GM12878 (cell line): ENCODE measurements at regions not wholly inside any gene's neighbourhood (a gene's known extent, or its start where the extent isn't known, plus 50 kb on each side); places are given as distances from the start of the nearest gene placed in this dataset.

Experiments
- EGR1 ChIP-seq, 2 experiments: IDR thresholded peaks; 1 replicate in 1 of 2; 2 replicates in 1 of 2; pipeline ENCODE4 v1.6.1; 2011 to 2012; ENCODE audit warnings: low read depth in 2 of 2, low read length in 2 of 2, borderline replicate concordance in 1 of 2, mild to moderate bottlenecking in 1 of 2, moderate library complexity in 1 of 2
- ESRRA ChIP-seq: IDR thresholded peaks from 2 replicates; pipeline ENCODE4 v1.6.1; 2012; ENCODE audit warnings: mild to moderate bottlenecking, low read length, improper control_type of control experiment
- EZH2 ChIP-seq: IDR thresholded peaks from 2 replicates; pipeline ENCODE4 v1.6.1; 2012; ENCODE audit warnings: low read depth, mild to moderate bottlenecking, control low read depth, inconsistent platforms, low read length, borderline replicate concordance; ENCODE audit not compliant: control insufficient read depth
- NFYB ChIP-seq: IDR thresholded peaks from 2 replicates; pipeline ENCODE4 v1.6.1; 2011; ENCODE audit warnings: low read depth, mild to moderate bottlenecking, low read length, improper control_type of control experiment, moderate library complexity; ENCODE audit not compliant: insufficient read depth
- POLR2A ChIP-seq: IDR thresholded peaks from 2 replicates; pipeline ENCODE4 v1.6.1; 2011; ENCODE audit warnings: low read depth, mild to moderate bottlenecking, low read length
- ZNF24 ChIP-seq: fragments of 450-650 bp; IDR thresholded peaks from 2 replicates; pipeline ENCODE4 v1.6.1; 2017; ENCODE audit warnings: antibody characterized with exemption, mild to moderate bottlenecking
- TF ChIP-seq, protein P1 (sequence below), 3 experiments: IDR thresholded peaks in 2 of 3; conservative IDR thresholded peaks in 1 of 3; 2 replicates each; pipeline ENCODE4 v1.5.1; 2011; ENCODE audit warnings: low read depth in 3 of 3, low read length in 3 of 3, mild to moderate bottlenecking in 3 of 3, control low read depth in 2 of 3, moderate library complexity in 2 of 3, inconsistent platforms in 1 of 3, mixed read lengths in 1 of 3; ENCODE audit not compliant: control insufficient read depth in 2 of 3, insufficient read depth in 1 of 3; ENCODE audit errors: extremely low read depth in 1 of 3
- TF ChIP-seq, protein P2 (sequence below): fragments of 450-650 bp; IDR thresholded peaks from 2 replicates; pipeline ENCODE4 v1.6.1; 2018; ENCODE audit warnings: mild to moderate bottlenecking, low read depth, moderate library complexity; ENCODE audit not compliant: partially characterized antibody

DNA sequence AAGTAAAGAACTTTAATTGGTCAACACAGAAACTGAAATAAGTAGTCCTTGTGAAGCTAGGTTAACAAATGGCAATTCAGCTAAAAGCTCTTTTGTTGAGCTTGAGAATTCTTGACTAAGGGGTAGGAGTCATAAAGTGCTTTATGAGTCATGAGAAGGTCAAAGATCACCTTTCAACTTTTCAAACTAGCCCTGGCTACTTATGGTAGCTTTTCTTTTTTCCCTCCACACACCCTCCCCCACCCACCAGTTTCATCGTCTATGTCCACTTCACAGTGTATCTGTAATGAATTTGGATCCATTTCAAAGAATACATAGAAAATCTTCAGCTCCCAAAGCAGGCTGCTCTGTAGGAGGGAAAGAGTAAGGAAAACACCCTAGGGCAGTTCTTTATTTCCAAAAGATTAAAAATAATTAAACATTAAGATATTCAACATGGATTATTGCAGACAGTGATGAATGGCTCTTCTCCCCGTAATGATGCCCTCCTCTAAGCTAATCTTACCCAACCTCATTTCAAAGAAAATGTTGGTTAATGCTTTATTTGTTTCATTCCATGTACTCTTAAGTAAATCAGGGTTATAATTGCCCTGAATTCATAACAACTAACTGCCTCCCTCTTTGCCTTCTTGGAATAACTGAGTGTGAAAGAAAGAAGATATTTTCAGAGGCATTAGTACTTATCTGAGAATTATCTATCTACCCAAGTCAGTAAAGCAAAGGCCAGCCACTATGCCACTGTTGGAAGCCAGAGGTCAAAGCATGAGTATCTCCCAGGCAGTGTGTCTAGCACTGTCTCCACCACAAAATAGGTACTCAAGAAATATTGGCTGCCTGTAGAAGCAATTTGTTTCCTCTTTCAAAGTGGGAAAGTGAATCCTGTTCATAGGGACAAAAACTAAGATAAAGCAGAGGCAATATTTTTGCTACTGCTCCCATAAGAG lies 290.6 kb downstream of the PIK3R1 start:
- TF ChIP-seq EZH2: no peak
- TF ChIP-seq EGR1 (IDR thresholded peaks at IDR 0.05; ENCODE audit: borderline replicate concordance in 1 of 2, low read depth in 2 of 2, low read length in 2 of 2): no peak
- no peak for TF ChIP-seq NFYB
- TF ChIP-seq, protein P1, sequence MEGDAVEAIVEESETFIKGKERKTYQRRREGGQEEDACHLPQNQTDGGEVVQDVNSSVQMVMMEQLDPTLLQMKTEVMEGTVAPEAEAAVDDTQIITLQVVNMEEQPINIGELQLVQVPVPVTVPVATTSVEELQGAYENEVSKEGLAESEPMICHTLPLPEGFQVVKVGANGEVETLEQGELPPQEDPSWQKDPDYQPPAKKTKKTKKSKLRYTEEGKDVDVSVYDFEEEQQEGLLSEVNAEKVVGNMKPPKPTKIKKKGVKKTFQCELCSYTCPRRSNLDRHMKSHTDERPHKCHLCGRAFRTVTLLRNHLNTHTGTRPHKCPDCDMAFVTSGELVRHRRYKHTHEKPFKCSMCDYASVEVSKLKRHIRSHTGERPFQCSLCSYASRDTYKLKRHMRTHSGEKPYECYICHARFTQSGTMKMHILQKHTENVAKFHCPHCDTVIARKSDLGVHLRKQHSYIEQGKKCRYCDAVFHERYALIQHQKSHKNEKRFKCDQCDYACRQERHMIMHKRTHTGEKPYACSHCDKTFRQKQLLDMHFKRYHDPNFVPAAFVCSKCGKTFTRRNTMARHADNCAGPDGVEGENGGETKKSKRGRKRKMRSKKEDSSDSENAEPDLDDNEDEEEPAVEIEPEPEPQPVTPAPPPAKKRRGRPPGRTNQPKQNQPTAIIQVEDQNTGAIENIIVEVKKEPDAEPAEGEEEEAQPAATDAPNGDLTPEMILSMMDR (IDR thresholded peaks at IDR 0.05 in 2 of 3, conservative IDR thresholded peaks at IDR 0.05 in 1 of 3; ENCODE audit: control insufficient read depth in 2 of 3, extremely low read depth in 1 of 3, insufficient read depth in 1 of 3, low read depth in 3 of 3, low read length in 3 of 3): no peak
- TF ChIP-seq POLR2A: no peak
- TF ChIP-seq, protein P2, sequence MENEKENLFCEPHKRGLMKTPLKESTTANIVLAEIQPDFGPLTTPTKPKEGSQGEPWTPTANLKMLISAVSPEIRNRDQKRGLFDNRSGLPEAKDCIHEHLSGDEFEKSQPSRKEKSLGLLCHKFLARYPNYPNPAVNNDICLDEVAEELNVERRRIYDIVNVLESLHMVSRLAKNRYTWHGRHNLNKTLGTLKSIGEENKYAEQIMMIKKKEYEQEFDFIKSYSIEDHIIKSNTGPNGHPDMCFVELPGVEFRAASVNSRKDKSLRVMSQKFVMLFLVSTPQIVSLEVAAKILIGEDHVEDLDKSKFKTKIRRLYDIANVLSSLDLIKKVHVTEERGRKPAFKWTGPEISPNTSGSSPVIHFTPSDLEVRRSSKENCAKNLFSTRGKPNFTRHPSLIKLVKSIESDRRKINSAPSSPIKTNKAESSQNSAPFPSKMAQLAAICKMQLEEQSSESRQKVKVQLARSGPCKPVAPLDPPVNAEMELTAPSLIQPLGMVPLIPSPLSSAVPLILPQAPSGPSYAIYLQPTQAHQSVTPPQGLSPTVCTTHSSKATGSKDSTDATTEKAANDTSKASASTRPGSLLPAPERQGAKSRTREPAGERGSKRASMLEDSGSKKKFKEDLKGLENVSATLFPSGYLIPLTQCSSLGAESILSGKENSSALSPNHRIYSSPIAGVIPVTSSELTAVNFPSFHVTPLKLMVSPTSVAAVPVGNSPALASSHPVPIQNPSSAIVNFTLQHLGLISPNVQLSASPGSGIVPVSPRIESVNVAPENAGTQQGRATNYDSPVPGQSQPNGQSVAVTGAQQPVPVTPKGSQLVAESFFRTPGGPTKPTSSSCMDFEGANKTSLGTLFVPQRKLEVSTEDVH: no peak
- no peak for TF ChIP-seq ESRRA
- TF ChIP-seq ZNF24: no peak
